Psoas muscle (tissue), 7 donors: ENCODE measurements at regions not wholly inside any gene's neighbourhood (a gene's known extent, or its start where the extent isn't known, plus 50 kb on each side); places are given as distances from the start of the nearest gene placed in this dataset.

Experiments
- ATAC-seq, 4 donors: fragments of 200-7000 bp; cut with Tn5 transposase; one replicate each; pipeline ENCODE4 v1.9.1; 2020; ENCODE audit warnings: moderate library complexity in 3 of 4, mild to moderate bottlenecking in 2 of 4
- DNase-seq, 2 donors: peaks; one replicate each; pipeline ENCODE4 v3.0.0-alpha.2; 2020
- H3K27ac ChIP-seq: fragments of 200-600 bp; one replicate; pipeline ENCODE4 v1.8.0; 2022
- H3K27me3 ChIP-seq, 3 donors: fragments of 200-600 bp in 1 of 3; one replicate each; pipeline versions ENCODE4 v1.6.1 to v1.8.0; 2013 to 2022; ENCODE audit warnings: low read length in 2 of 3, mild to moderate bottlenecking in 2 of 3, moderate library complexity in 1 of 3; ENCODE audit not compliant: insufficient read depth in 3 of 3
- H3K36me3 ChIP-seq, 2 donors: fragments of 200-600 bp in 1 of 2; one replicate each; pipeline versions ENCODE4 v1.6.1 to v1.8.0; 2013 to 2022; ENCODE audit warnings: low read depth in 1 of 2, mild to moderate bottlenecking in 1 of 2, moderate library complexity in 1 of 2; ENCODE audit not compliant: insufficient read depth in 1 of 2
- H3K4me1 ChIP-seq: fragments of 200-600 bp; one replicate; pipeline ENCODE4 v1.8.0; 2022
- H3K4me3 ChIP-seq: fragments of 200-600 bp; one replicate; pipeline ENCODE4 v1.8.0; 2022; ENCODE audit warnings: mild to moderate bottlenecking
- H3K9me3 ChIP-seq: fragments of 200-600 bp; one replicate; pipeline ENCODE4 v1.8.0; 2022
- CTCF ChIP-seq: fragments of 200-600 bp; IDR thresholded peaks from one replicate; pipeline ENCODE4 v1.8.0; 2022; ENCODE audit warnings: antibody characterized with exemption
- WGBS, 3 donors: extraction: QIAGEN DNeasy Blood & Tissue Kit; methylation state at CpG; one replicate each; pipeline versions ENCODE4 v1.1.6 to v1.1.7; 2013; 5-methylcytosine and 5-hydroxymethylcytosine counted together
- intact Hi-C, 2 donors: fragments of 100-400 bp; cut with DNase I; formaldehyde crosslinking; loops; one replicate each; pipeline versions ENCODE4 v1.11.0 to v1.14.2; 2022
- donor health status: healthy with polysubstance abuse.
- donor health status: DM: no; HTN: no; CAD: no; lungs with moderate emphysema.
- donor health status: Bipolar disorder and iron deficiency.
- donor health status: healthy.
- donor health status: DM: yes; HTN: yes; CAD: no.
- donor health status: DM: no; HTN: no; CAD: no.
- donor health status: DM: yes; HTN: yes; CAD: no.

- DNase-seq (no peak), ATAC-seq (no peak)
- Histone ChIP-seq H3K36me3 (no peaks in the 10 kb centered on the region), H3K27ac (no peak overlapping the region), H3K4me3 (no peak overlapping the region), H3K27me3 (peaks cover 0 to 21% (median 3%) of the 10 kb centered on the region in 3 donors), H3K4me1 (no peaks in the 10 kb centered on the region), H3K9me3 (no peaks in the 10 kb centered on the region)
- no peak for TF ChIP-seq CTCF
- intact Hi-C loops = no loop called here
- WGBS, 3 donors = 48 to 57% (median 51%) methylated on average over 2 to 3 of the region's 3 CpGs
Observed at GRCh38 chr9:135419106-135419505, 60.5 kb upstream of the PPP1R26 start.

GRCh38 chr9:135422341-135422944 is 57.1 kb upstream of the PPP1R26 start:
- no peaks in the 10 kb centered on the region for H3K4me1 ChIP-seq
- no peaks in the 10 kb centered on the region for H3K9me3 ChIP-seq
- DNase-seq (no peak), ATAC-seq (no peak)
- H3K4me3 ChIP-seq = no peak overlapping the region
- no peaks in the 10 kb centered on the region for H3K36me3 ChIP-seq
- intact Hi-C loops = no loop called here
- TF ChIP-seq CTCF = no peak
- no peak overlapping the region for H3K27ac ChIP-seq
- H3K27me3 ChIP-seq = peaks cover 0 to 21% (median under 1%) of the 10 kb centered on the region in 3 donors
- WGBS, 3 donors = 62 to 66% (median 64%) methylated on average over 15 of the region's 15 CpGs

GRCh38 chr9:135423725-135424124 is 55.9 kb upstream of the PPP1R26 start:
- Histone ChIP-seq H3K4me3 (no peak overlapping the region), H3K27ac (no peak overlapping the region), H3K9me3 (no peaks in the 10 kb centered on the region), H3K4me1 (no peaks in the 10 kb centered on the region), H3K27me3 (peaks cover 0 to 17% (median 0%) of the 10 kb centered on the region in 3 donors), H3K36me3 (no peaks in the 10 kb centered on the region)
- no peak for TF ChIP-seq CTCF
- intact Hi-C loops = no loop called here
- WGBS, 3 donors = 92 to 94% (median 92%) methylated on average over 9 of the region's 9 CpGs
- ATAC-seq (no peak), DNase-seq (no peak)
